Effector memory CD4-positive, alpha-beta T cell (primary cell): ENCODE measurements at regions not wholly inside any gene's neighbourhood (a gene's known extent, or its start where the extent isn't known, plus 50 kb on each side); places are given as distances from the start of the nearest gene placed in this dataset.
"Not testable (repeated sequence)": the region's sequence is repeated elsewhere in the genome, so short reads cannot be mapped to it uniquely, and the experiment has no call there.

Experiments used
- DNase-seq, 3 donors: peaks; one replicate each; pipeline ENCODE4 v3.0.0-alpha.2; 2020
- H3K27ac ChIP-seq: 2 replicates; pipeline ENCODE4 v1.7.0; 2013; ENCODE audit warnings: mild to moderate bottlenecking, low read length, moderate library complexity; ENCODE audit not compliant: insufficient read depth, poor library complexity, severe bottlenecking
- H3K27me3 ChIP-seq: replicated peaks from 2 replicates; pipeline ENCODE4 v1.7.0; 2013; ENCODE audit warnings: mild to moderate bottlenecking, low read length; ENCODE audit not compliant: insufficient read depth, control insufficient read depth, poor library complexity, severe bottlenecking
- H3K36me3 ChIP-seq: 2 replicates; pipeline ENCODE4 v1.7.0; 2013; ENCODE audit warnings: mild to moderate bottlenecking, low read length, moderate library complexity; ENCODE audit not compliant: control insufficient read depth, insufficient read depth
- H3K4me1 ChIP-seq: 2 replicates; pipeline ENCODE4 v1.7.0; 2013; ENCODE audit warnings: low read length, mild to moderate bottlenecking; ENCODE audit not compliant: control insufficient read depth, insufficient read depth, poor library complexity, severe bottlenecking
- H3K4me3 ChIP-seq: 2 replicates; pipeline ENCODE4 v1.7.0; 2013; ENCODE audit warnings: low read length, low read depth, mild to moderate bottlenecking; ENCODE audit not compliant: insufficient read depth, poor library complexity, severe bottlenecking
- H3K9me3 ChIP-seq: 2 replicates; pipeline ENCODE4 v1.7.0; 2013; ENCODE audit warnings: mild to moderate bottlenecking, low read length, moderate library complexity; ENCODE audit not compliant: control insufficient read depth

DNA sequence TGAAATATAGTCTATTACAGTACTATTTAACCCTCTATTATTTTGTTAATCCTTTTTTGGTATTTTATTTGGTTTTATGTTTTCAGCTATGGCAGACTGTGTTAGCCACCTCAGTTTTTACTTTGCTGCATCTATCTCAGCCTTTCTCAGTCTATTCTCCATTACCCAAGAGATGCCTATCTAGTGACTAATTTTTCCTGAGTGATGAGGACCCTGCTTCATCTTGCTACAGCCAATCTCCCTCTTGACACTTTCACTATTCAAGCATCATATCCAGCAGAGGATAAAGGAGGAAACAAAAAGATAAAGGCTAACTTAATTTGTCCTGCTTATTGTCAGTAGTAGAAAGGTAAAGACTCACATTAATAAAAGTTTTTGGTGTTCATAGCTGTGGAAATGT, 141.8 kb upstream of the NECTIN3 start:
- Histone ChIP-seq H3K27me3 (no peaks in the 10 kb centered on the region), H3K9me3 (no peaks in the 10 kb centered on the region), H3K36me3 (no peaks in the 10 kb centered on the region), H3K4me3 (no peak overlapping the region), H3K4me1 (no peaks in the 10 kb centered on the region), H3K27ac (no peak overlapping the region)
- no peak for DNase-seq

DNA sequence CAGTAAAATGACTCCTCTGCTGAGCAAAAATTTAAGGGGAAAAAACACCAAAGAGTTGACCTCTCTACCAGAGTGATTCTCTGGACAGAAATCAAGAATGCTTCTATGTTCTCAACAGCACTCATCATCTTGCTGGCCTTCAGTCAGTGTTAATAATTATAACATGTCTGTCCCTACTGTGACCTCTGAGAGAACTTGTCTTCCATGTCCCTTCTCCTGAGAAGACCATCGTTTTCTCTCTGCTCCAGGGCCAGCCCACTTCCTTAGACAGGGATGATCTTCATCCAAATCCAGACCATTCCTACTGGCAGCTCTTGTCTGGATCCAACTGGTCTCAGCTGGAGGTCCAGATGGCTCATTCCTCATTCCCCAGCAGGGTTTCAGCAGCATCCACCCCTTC, 139.0 kb upstream of the NECTIN3 start:
- DNase-seq = no peak
- H3K27ac ChIP-seq = no peak overlapping the region
- H3K27me3 ChIP-seq = no peaks in the 10 kb centered on the region
- no peaks in the 10 kb centered on the region for H3K36me3 ChIP-seq
- no peaks in the 10 kb centered on the region for H3K9me3 ChIP-seq
- no peak overlapping the region for H3K4me3 ChIP-seq
- no peaks in the 10 kb centered on the region for H3K4me1 ChIP-seq

DNA sequence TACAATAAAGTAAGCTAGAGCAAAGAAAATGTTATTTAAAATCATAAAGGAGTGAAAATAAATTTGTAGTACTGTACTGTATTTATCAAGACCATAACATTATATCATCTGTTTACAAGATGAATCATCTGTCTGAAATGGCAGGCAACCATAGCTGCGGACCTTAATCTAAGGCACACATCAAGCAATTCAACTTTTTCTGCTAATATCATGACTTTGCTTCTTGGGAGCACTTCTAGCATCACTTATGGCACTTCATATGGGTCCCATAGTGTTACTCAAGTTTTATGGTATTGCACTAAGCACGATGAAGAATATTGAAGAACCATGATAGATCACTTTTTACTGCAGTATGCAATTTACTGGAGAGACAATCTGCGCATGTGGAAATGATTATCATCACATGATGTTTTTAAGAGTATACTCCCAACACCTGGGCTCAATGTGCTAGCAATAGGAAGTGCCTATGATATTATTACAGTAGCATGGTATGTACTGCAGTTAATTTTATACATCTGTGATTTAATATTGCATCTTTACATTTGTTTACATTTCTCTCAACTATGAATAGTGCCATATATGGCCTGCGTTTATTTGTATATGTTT, 137.7 kb upstream of the NECTIN3 start:
- DNase-seq = no peak

DNA sequence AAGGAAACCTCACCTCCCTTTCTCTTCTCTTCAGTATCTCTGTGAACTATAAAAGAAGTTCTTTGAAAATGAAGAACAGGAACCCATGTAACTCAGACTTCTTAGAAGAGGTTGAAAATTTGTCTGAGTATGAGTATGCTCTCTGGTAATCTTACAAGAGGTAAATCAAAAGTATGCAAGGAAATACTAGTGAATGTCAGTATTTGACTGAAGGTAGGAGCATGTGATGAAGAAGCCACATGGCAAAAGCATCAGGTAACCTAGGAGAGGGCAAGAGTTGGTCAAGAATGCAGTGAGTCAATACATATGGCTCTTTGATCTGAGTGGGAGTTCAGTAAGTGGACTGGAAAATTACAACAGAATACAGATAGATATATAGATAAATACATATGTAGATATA, 133.0 kb upstream of the NECTIN3 start:
- H3K9me3 ChIP-seq = no peaks in the 10 kb centered on the region
- DNase-seq = no peak
- H3K36me3 ChIP-seq = no peaks in the 10 kb centered on the region
- no peaks in the 10 kb centered on the region for H3K4me1 ChIP-seq
- H3K27me3 ChIP-seq = no peaks in the 10 kb centered on the region
- no peak overlapping the region for H3K27ac ChIP-seq
- no peak overlapping the region for H3K4me3 ChIP-seq

More for the DNA sequence above, 137.7 kb upstream of the NECTIN3 start:
- H3K9me3 ChIP-seq = no peaks in the 10 kb centered on the region
- H3K4me3 ChIP-seq = no peak overlapping the region
- H3K4me1 ChIP-seq = no peaks in the 10 kb centered on the region
- H3K36me3 ChIP-seq = no peaks in the 10 kb centered on the region
- H3K27me3 ChIP-seq = no peaks in the 10 kb centered on the region
- no peak overlapping the region for H3K27ac ChIP-seq

DNA sequence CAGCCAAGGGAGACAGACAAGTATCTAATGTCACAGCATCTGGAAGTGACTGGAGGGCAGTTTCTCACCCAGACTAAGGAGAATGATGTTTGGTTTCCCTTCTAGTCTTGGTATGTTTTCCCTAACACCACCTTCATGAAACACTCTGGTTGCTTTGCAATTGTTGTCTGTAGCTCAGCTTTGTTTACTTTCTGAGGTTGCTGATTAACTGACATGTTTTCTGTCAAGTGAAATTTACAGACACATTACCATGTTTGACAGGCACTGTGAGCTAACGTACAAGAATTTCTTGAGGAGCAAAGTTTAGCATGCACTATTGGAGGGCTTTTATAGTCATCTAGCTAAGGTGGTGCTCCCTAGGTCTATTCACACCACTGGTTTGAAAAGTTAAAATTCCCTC, 131.6 kb upstream of the NECTIN3 start:
- Histone ChIP-seq H3K4me3 (no peak overlapping the region), H3K27me3 (no peaks in the 10 kb centered on the region), H3K9me3 (no peaks in the 10 kb centered on the region), H3K4me1 (no peaks in the 10 kb centered on the region), H3K36me3 (no peaks in the 10 kb centered on the region), H3K27ac (no peak overlapping the region)
- no peak for DNase-seq

DNA sequence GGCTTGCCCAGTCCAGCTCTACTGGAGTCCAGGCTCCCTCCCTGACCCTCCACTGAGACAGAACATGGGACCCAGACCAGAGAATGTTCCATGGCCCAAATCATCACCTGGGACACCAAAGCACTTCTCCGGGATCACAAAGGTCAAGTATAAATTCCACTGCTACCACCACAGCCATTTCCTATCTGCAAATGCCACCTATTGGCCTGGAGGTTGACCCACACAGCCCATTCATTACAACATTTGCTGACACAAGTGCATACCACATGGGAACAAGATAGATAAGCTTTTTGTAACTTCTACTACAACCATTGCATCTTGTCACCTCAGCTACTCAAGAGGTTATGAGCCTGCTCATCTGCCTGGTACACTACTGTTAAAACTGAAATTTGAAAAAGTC, 126.8 kb upstream of the NECTIN3 start:
- DNase-seq = no peak
- Histone ChIP-seq H3K27ac (no peak overlapping the region), H3K27me3 (no peaks in the 10 kb centered on the region), H3K4me3 (no peak overlapping the region), H3K9me3 (no peaks in the 10 kb centered on the region), H3K4me1 (no peaks in the 10 kb centered on the region), H3K36me3 (no peaks in the 10 kb centered on the region)

DNA sequence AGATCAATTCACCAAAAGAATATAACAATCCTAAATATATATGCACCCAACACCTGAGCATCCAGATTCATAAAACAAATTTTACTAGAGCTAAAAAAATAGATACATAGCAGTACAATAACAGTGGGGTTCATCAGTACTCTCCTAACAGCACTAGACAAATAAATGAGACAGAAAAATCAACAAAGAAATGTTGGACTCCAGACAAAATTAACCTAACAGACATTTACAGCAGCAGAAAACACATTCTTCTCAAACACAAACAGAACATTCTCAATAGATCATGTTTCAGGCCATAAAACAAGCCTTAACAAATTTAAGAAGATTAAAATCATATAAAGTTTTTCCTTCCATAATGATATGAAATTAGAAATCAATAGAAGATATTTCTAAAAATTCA, 124.8 kb upstream of the NECTIN3 start:
- no peak overlapping the region for H3K27ac ChIP-seq
- no peaks in the 10 kb centered on the region for H3K4me1 ChIP-seq
- no peaks in the 10 kb centered on the region for H3K9me3 ChIP-seq
- no peak overlapping the region for H3K4me3 ChIP-seq
- no peak for DNase-seq
- H3K36me3 ChIP-seq = no peaks in the 10 kb centered on the region
- H3K27me3 ChIP-seq = no peaks in the 10 kb centered on the region

DNA sequence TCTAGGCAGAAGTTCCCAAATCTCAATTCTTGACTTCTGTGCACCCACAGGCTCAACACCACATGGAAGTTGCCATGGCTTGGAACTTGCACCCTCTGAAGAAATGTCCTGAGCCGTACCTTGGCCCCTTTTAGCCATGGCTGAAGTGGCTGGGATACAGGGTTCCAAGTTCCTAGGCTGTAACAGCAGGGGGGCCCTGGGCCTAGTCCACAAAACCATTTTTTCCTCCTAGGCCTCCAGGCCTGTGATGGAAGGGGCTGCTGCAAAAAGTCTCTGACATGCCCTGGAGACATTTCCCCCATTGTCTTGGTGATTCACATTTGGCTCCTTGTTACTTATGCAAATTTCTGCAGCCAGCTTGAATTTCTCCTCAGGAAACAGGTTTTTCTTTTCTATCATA, 122.4 kb upstream of the NECTIN3 start:
- not testable (repeated sequence) for H3K27me3 ChIP-seq, H3K36me3 ChIP-seq, H3K9me3 ChIP-seq, H3K27ac ChIP-seq, H3K4me3 ChIP-seq, DNase-seq, H3K4me1 ChIP-seq

DNA sequence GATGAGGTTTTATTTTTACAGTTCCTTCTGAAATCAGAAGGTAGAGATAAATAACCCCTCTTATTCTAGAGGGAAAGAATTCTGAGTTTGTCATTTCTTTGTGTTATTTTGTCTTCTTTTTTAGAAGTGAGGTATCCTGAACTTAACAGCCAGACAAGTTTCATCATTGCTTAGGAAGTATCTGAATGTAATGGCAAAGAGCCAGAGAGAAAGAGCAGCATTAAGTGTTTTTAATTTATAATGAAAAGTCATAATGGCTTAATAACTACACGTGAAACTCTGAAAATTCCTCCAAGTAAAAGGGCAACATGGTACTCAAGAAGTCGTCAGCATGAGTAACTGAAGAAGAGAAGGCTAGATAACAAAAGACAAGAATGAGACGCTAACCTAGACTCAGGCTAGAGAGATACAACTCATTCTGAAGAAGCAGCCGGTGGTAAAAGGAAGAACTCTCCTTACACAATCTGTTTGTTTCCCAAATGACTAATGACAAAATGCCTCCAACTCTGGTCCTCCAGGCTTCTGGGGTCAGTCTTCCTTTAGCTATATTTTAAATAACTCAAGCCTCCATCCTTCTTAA, 116.2 kb upstream of the NECTIN3 start:
- H3K4me1 ChIP-seq = no peaks in the 10 kb centered on the region
- no peaks in the 10 kb centered on the region for H3K36me3 ChIP-seq
- H3K27ac ChIP-seq = no peak overlapping the region
- no peaks in the 10 kb centered on the region for H3K27me3 ChIP-seq
- DNase-seq = no peak
- no peaks in the 10 kb centered on the region for H3K9me3 ChIP-seq
- no peak overlapping the region for H3K4me3 ChIP-seq

DNA sequence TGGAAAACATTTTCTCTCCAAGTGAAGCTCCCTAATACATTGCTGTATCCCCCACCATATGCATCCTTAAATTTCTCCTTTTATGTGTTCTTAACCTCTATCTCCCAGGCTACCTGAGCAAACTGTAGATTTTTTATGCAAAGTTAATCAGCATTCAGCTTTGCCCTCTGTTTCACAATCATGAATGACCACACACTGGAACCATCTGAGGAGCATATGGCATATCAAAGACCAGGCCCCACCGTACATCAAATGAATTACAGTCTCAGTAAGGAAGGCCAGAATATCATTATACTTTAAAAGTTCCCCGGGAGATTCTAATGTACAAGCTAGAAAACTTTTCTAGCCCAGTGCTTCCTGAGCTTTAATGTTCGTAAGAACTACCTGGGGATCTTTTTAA, 115.5 kb upstream of the NECTIN3 start:
- no peak overlapping the region for H3K27ac ChIP-seq
- no peak overlapping the region for H3K4me3 ChIP-seq
- no peaks in the 10 kb centered on the region for H3K9me3 ChIP-seq
- no peaks in the 10 kb centered on the region for H3K27me3 ChIP-seq
- DNase-seq = no peak
- H3K36me3 ChIP-seq = no peaks in the 10 kb centered on the region
- no peaks in the 10 kb centered on the region for H3K4me1 ChIP-seq
